Epithelial cell of proximal tubule (primary cell): ENCODE measurements at regions not wholly inside any gene's neighbourhood (a gene's known extent, or its start where the extent isn't known, plus 50 kb on each side); places are given as distances from the start of the nearest gene placed in this dataset.
"Not testable (repeated sequence)": the region's sequence is repeated elsewhere in the genome, so short reads cannot be mapped to it uniquely, and the experiment has no call there.

Experiments
- DNase-seq: peaks from one replicate; pipeline ENCODE4 v3.0.0-alpha.2; 2011; ENCODE audit warnings: low read depth
- H3K4me3 ChIP-seq: 2 replicates; pipeline ENCODE4 v1.5.1; 2011; ENCODE audit warnings: low read depth, mild to moderate bottlenecking, low read length
- TF ChIP-seq, protein P1 (sequence below): conservative IDR thresholded peaks from 2 replicates; pipeline ENCODE4 v1.5.1; 2012; ENCODE audit warnings: low read depth, mild to moderate bottlenecking, low read length

DNA sequence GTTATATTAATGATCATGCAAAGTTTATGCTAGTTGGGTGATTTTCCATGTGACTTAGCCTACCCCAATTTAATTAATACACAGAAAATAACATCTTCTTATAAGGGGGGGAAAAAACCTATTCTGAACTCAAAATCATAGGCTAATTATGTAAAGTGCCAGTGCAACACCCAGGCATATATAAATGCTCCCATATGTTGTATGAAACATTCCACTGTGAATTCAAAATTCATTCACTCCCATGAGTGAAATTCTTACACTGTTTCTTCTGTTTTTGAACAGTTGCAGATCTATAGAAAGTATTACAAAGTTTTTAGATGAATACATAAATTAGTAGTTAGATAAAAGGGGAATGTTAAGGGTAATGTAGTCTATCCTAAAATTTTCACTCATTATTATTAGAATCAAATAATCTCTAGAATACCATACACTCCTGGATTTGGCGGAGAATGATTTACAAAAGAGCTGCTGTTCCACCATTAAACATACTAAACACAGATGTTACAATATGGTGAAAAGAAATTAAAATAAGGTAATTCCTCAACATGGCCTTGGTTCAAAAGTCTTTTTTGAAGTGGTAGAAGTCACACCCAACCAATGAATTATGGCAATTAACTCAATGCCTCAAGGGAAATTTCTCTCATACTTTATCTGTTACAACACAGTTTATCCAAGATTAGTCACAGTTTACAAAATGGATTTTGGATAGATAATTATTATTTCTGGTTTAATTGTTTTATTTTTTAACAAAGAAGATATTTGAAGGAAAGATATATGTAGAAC, 454.1 kb upstream of the FLRT2 start:
- no peak overlapping the region for H3K4me3 ChIP-seq
- DNase-seq, result no peak
- TF ChIP-seq, protein P1, sequence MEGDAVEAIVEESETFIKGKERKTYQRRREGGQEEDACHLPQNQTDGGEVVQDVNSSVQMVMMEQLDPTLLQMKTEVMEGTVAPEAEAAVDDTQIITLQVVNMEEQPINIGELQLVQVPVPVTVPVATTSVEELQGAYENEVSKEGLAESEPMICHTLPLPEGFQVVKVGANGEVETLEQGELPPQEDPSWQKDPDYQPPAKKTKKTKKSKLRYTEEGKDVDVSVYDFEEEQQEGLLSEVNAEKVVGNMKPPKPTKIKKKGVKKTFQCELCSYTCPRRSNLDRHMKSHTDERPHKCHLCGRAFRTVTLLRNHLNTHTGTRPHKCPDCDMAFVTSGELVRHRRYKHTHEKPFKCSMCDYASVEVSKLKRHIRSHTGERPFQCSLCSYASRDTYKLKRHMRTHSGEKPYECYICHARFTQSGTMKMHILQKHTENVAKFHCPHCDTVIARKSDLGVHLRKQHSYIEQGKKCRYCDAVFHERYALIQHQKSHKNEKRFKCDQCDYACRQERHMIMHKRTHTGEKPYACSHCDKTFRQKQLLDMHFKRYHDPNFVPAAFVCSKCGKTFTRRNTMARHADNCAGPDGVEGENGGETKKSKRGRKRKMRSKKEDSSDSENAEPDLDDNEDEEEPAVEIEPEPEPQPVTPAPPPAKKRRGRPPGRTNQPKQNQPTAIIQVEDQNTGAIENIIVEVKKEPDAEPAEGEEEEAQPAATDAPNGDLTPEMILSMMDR, result no peak

DNA sequence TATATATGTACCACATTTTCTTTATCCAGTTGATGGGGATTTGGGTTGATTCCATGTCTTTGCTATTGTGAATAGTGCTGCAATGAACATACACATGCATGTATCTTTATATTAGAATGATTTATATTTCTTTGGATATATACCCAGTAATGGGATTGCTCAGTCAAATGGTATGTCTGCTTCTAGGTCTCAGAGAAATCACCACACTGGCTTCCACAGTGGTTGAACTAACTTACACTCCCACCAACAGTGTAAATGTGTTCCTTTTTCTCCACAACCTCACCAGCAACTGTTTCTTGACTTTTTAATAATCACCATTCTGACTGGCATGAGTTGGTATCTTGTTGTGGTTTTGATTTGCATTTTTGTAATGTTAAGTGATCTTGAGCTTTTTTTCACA, 452.2 kb upstream of the FLRT2 start:
- not testable (repeated sequence) for DNase-seq, H3K4me3 ChIP-seq

DNA sequence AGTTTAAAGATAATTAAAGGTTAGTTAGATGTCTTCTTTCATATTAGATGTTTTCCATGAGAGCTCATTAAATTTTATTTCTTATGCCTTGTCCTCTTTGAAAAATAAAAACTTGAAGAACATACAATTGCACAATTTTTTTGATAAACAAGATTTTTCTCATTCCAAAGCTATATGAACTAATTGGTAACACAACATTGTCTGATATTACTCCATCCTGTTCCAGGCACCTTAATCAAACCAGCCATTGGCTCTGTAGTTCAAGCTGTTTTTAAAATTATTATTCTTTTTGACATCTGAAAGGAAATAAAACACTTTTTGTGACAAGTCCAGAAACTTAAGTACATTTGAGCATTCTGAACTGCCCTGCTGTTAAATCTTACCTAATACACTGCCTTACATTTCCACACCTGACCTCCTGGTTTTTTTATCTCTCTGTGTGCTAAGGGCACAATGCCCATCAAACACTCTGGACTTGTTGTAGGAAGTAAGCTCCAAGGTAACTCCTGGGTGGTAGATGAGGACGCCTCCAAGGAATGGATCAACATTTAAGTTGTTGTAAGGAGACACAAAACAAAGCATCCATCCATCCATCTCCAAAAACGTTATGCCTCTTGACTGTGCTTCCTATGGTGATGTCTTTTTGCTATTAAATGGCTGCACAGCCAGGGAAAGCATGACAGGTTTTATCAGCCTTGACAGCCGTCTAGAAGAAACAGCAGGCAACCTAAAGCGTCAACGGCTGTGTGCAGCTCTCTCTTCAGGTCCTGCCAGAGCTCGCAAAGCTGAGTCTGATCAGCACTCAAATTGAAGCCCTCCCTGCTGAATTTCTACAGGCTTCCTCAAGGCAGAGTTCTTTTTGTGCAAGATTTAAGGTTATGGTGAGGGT, 449.9 kb upstream of the FLRT2 start:
- TF ChIP-seq, protein P1, result no peak
- H3K4me3 ChIP-seq, result no peak overlapping the region
- DNase-seq, result no peak

DNA sequence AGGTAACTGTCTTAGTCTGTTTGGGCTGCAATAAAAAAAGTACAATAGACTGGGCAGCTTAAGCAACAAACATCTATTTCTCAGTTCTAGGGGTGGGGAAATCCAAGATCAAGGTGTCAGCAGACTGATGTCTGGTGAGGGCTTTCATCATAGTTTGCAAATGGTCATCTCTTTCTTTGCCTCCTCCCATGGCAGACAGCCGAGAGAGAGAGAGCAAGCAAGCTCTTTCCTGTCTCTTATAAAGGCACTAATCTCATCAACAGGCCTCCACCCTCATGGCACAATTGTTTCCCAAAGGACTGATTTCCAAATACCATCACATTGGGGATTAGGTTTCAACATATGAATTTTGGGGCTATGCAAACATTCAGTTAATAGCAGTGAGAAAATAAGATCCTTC, 445.6 kb upstream of the FLRT2 start:
- TF ChIP-seq, protein P1, result no peak
- no peak overlapping the region for H3K4me3 ChIP-seq
- DNase-seq, result no peak

DNA sequence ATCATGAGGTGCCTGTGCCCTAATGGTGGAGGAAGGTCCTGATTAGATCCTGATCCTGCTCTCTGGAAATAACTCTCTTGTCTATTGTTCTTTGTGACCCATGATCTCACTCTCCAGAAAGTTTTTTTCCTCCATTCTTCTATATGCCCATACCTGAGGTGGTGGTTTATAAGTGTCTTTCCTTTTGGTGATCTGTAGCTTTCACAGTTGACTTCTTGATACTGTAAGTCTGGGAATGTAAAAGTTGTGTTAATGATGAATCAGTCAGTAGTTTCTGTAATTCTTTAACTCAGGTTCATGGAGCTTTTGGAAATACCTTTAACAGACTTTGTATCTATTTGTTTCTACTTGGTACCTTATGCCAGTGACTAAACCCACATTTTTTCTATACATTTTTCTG, 444.0 kb upstream of the FLRT2 start:
- H3K4me3 ChIP-seq, result no peak overlapping the region
- TF ChIP-seq, protein P1, result no peak
- DNase-seq, result no peak

DNA sequence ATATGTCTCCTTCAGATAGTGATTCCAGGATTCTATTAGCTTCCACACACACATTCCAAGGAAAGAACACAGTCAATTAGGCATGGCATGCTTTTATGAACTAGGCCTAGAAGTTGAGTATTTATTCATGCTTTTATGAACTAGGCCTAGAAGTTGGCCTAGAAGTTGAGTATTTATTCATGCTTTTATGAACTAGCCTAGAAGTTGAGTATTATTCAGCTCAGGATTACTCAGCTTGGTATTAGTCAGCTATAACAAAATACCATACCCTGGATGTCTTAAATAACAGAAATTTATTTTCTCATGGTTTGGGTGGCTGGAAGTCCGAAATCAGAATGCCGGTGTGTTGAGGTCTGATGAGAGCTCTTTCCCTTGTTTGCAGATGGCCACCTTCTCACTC, 442.7 kb upstream of the FLRT2 start:
- TF ChIP-seq, protein P1, result no peak
- H3K4me3 ChIP-seq, result no peak overlapping the region
- no peak for DNase-seq

DNA sequence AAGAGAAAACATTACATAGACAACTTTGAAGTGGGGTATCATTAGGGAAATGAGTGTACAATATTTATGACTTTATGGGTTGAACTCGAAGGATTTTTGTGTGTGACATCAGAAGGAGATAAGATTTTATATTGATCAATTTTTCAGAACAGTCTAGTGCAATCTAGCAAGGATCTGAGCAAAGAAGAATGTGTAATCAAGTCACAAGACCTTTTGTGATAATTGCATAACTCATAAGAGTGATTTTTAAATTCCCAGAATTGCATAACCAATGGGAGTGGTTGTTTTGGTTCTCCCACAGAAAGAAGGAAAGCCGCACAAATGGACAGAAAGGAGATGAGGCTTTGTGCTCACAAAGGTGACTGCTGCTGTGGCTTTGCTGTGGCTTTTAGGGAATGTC, 441.8 kb upstream of the FLRT2 start:
- H3K4me3 ChIP-seq, result no peak overlapping the region
- no peak for DNase-seq
- TF ChIP-seq, protein P1, result no peak
